ENCODE measurements at regions not wholly inside any gene's neighbourhood (a gene's known extent, or its start where the extent isn't known, plus 50 kb on each side); places are given as distances from the start of the nearest gene placed in this dataset.
"Not testable (repeated sequence)": the region's sequence is repeated elsewhere in the genome, so short reads cannot be mapped to it uniquely, and the experiment has no call there.

- DNase-seq (ENCODE audit: low read depth), result peak; percentile 48
Observed at GRCh38 chr4:138113819-138114400, 128.2 kb downstream of the SLC7A11 start.

DNA sequence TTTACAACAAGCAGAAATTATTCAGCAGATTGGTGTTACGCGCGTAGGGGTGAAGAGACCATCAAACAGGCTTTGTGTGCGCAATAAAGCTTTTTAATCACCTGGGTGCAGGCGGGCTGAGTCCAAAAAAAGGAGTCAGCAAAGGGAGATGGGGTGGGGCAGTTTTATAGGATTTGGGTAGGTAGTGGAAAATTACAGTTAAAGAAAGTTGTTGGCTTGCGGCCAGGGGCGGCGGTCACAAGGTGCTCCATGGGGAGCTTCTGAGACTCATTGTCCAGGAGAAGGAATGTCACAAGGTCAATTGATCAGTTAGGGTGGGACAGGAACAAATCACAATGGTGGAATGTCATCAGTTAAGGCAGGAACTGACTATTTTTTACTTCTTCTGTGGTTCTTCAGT lies 129.3 kb downstream of the SLC7A11 start:
- DNase-seq (ENCODE audit: low read depth), result not testable (repeated sequence)

DNA sequence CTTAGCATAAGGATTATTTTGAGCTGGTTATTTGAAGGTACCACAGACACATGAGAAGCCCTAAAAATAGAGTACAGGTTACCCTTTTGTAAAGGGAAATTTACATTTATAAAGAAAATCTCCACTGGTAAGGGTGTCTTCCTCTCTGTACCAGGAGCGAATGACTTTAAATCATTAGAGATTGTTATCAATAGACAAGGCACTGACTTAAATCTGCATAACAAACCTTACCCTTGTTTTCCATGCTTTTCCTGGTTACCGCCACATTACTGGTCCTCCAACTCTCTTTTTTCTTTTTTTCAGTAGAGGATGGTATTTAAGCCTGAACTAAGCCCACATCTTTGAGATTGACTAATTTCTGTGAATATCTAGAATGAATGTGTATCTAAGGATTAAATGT lies 129.8 kb downstream of the SLC7A11 start:
- DNase-seq (ENCODE audit: low read depth), result no peak

GRCh38 chr4:138111462-138112000 lies 130.6 kb downstream of the SLC7A11 start:
- peak; percentile 89 for DNase-seq (ENCODE audit: low read depth)

GRCh38 chr4:138110815-138111214 lies 131.3 kb downstream of the SLC7A11 start:
- peak; percentile 66 for DNase-seq (ENCODE audit: low read depth)

DNA sequence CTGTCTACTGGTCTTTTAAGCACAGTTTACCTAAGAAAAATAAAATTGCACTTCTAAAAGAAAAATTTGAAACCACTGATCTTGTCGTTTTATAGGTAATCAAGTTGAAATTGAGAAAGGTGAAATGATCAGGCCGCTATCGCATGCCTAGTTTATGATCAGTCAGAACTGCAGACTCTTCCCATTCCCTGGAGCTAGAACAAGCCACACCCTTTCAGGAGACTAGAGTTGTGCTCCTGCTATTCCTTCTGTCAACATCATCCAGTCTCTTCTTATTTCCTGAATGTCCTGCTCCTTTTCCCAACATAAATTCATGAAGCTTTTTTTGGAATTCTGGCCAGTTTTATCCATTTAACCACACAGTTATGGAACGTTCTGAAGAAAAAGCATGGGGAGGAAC lies 135.1 kb downstream of the SLC7A11 start:
- DNase-seq (ENCODE audit: low read depth), result no peak

DNA sequence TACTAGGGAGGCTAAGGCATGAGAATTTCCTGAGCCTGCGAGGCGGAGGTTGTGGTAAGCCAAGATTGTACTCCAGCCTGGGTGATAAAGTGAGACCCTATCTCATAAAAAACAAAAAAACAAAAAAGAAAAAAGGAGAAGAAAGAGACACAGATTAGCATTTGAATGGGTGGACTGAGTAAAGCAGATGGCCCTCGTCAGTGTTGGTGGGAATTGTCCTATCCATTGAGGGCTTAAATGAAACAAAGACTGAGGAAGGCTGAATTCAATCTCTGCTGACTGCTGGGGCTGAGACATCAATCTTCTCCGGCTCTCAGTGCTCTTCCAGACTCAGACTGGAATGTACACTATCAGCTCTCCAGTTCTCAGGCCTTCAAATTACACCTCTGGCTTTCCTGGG lies 136.8 kb downstream of the SLC7A11 start:
- no peak for DNase-seq (ENCODE audit: low read depth)

DNA sequence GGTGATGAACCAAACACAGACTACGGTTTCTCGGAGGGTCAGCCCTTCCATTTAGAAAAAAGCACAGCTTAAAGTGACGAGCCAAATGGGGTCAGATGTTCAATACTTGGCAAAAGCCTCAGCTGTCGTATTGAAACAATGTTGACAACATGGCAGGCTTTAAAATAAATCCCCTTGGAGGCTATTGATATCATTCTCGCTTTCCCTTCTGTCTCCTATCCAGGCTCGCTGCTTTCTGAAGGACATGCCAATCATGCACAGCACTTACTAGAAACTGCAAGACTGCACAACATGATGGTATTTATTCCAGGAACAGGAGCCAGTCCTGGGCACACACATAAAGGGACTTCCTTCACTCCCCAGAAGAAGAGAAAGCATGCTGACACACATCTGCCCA lies 137.9 kb downstream of the SLC7A11 start:
- DNase-seq (ENCODE audit: low read depth), result no peak

- no peak for DNase-seq (ENCODE audit: low read depth)
Observed at GRCh38 chr4:138103597-138104283, 138.4 kb downstream of the SLC7A11 start.

DNA sequence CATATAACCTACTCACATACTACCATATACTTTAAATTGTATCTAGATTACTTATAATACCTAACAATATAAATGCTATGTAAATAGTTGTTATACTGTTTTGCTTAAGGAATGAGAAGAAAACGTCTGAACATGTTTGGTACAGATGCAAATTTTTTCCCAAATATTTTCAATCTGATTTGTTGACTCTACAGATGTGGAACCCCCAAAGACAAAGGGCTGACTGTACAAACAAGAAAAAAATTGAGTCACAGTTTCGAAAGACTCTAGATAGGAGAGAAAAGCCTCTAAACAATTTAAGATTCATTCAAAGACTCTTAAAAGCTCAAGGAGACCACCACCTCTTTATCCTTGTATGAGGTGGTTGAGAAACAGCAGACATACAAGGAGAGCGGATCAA lies 142.8 kb downstream of the SLC7A11 start:
- DNase-seq (ENCODE audit: low read depth), result no peak

- no peak for DNase-seq (ENCODE audit: low read depth)
Observed at GRCh38 chr4:138097912-138098600, 144.1 kb downstream of the SLC7A11 start.

DNA sequence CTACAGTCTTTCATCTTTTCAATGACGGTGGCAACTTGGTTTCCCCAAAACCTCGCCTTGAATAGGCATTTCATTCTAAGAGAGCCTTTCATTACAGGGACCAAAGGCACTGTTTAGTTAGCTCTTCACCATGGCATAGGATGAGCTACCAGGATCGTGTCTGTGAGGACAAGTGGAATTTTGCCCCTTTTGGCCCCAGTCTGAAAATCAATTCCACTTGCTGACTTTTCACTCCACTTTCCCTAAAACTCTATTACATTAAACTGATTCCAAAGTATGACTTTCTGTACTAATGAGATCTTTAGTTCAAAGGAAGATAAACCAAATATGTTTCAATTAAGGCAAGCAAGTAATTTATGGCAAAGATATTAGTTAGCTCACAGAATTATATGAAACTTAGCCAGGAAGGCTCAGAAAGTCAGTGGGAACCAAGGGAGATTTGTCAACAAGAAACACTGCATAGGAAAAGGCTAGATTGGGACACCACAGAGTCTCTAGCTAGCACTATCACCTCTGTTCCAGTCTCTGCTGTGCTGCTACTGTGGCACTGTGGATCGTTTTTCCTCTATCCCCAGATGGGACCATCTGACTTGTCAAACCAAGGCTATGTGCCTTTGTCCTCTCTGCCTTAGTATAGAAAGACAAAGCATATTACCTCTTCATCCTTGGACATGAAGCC lies 145.6 kb downstream of the SLC7A11 start:
- no peak for DNase-seq (ENCODE audit: low read depth)

- no peak for DNase-seq (ENCODE audit: low read depth)
Observed at GRCh38 chr4:138095378-138095777, 146.8 kb downstream of the SLC7A11 start.

- DNase-seq (ENCODE audit: low read depth), result no peak
Observed at GRCh38 chr4:138092060-138092459, 150.1 kb downstream of the SLC7A11 start.

GRCh38 chr4:138090918-138091676 lies 151.1 kb downstream of the SLC7A11 start:
- no peak for DNase-seq (ENCODE audit: low read depth)

GRCh38 chr4:138090150-138090917 lies 151.8 kb downstream of the SLC7A11 start:
- peak; percentile 77 for DNase-seq (ENCODE audit: low read depth)

- no peak for DNase-seq (ENCODE audit: low read depth)
Observed at GRCh38 chr4:138088449-138089208, 153.5 kb downstream of the SLC7A11 start.

DNA sequence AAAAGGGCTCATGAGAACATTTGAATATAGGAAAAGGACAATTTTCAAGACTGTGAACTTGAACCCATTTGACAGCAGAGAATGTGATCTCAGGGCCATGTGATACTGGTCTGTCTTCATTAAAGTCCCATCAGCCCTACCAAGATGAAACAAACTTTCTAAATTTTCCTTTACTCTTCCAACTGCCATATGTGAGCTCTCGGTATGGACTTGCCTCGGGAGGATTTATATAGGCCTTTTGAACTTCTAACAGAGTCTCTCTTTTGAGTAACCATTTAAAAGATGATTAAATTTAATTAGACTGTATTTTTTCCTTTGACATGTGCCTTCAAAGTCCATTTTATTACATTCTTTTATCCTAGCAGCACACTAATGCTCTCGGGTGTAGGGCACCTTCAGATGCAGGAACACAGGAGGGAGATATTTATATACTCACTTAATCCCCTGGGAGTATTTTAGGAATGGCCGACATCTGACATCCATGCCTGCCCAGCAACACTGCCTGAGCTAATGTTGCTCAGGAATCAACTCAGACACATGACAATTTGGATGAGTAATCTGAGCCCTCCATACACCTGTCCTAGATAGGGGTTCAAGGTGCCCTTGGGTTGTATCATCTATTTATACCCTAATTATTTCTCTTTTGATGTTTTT lies 155.0 kb downstream of the SLC7A11 start:
- no peak for DNase-seq (ENCODE audit: low read depth)

- no peak for DNase-seq (ENCODE audit: low read depth)
Observed at GRCh38 chr4:138086611-138087041, 155.5 kb downstream of the SLC7A11 start.

All from HT1080 (cell line).